GM23338 (cell line): ENCODE measurements at regions not wholly inside any gene's neighbourhood (a gene's known extent, or its start where the extent isn't known, plus 50 kb on each side); places are given as distances from the start of the nearest gene placed in this dataset.

ENCODE experiments used
- ATAC-seq: fragments of 200-7000 bp; cut with Tn5 transposase; 3 replicates; pipeline ENCODE4 v1.9.1; 2020
- DNase-seq: peaks from one replicate; pipeline ENCODE4 v3.0.0-alpha.2; 2015; ENCODE audit warnings: low spot score
- H2AFZ ChIP-seq: fragments of 200-600 bp; sonication (generic); 2 replicates; pipeline ENCODE4 v1.8.0; 2016; ENCODE audit warnings: antibody characterized with exemption, mild to moderate bottlenecking, moderate library complexity
- H3F3A ChIP-seq: fragments of 200-600 bp; sonication (generic); replicated peaks from 2 replicates; pipeline ENCODE4 v1.8.0; 2017; ENCODE audit warnings: antibody characterized with exemption, mixed run types, low read depth
- H3K27ac ChIP-seq: fragments of 200-600 bp; sonication (generic); 2 replicates; pipeline ENCODE4 v1.6.1; 2016; ENCODE audit warnings: low read depth
- H3K27me3 ChIP-seq: fragments of 200-600 bp; sonication (generic); 2 replicates; pipeline ENCODE4 v1.8.0; 2016; ENCODE audit warnings: mild to moderate bottlenecking, mixed run types, moderate library complexity; ENCODE audit not compliant: insufficient read depth
- H3K36me3 ChIP-seq: fragments of 200-600 bp; sonication (generic); 2 replicates; pipeline ENCODE4 v1.8.0; 2016; ENCODE audit warnings: mild to moderate bottlenecking; ENCODE audit not compliant: insufficient read depth
- H3K4me1 ChIP-seq: fragments of 200-600 bp; sonication (generic); 2 replicates; pipeline ENCODE4 v1.8.0; 2016; ENCODE audit warnings: mild to moderate bottlenecking, moderate library complexity; ENCODE audit not compliant: insufficient read depth
- H3K4me2 ChIP-seq: fragments of 200-600 bp; sonication (generic); 2 replicates; pipeline ENCODE4 v1.7.1; 2017; ENCODE audit warnings: mixed run types
- H3K4me3 ChIP-seq: fragments of 200-600 bp; sonication (generic); 2 replicates; pipeline ENCODE4 v1.6.1; 2016; ENCODE audit warnings: mixed run types
- H3K79me2 ChIP-seq: fragments of 200-600 bp; sonication (generic); replicated peaks from 2 replicates; pipeline ENCODE4 v1.8.0; 2017; ENCODE audit warnings: mild to moderate bottlenecking; ENCODE audit not compliant: insufficient read depth
- H3K9me2 ChIP-seq: fragments of 200-600 bp; sonication (generic); 2 replicates; pipeline ENCODE4 v1.8.0; 2017; ENCODE audit not compliant: insufficient read depth
- H4K20me1 ChIP-seq: fragments of 200-600 bp; sonication (generic); replicated peaks from 2 replicates; pipeline ENCODE4 v1.8.0; 2017; ENCODE audit warnings: mild to moderate bottlenecking; ENCODE audit not compliant: insufficient read depth
- H3K27ac Mint-ChIP-seq: 2 replicates; pipeline ENCODE4 v1.8.0; 2020; ENCODE audit warnings: inconsistent platforms, mild to moderate bottlenecking, moderate library complexity, mixed read lengths
- H3K27me3 Mint-ChIP-seq: 3 replicates; pipeline ENCODE4 v1.8.0; 2022; ENCODE audit warnings: low read depth, mild to moderate bottlenecking, moderate library complexity, mixed read lengths, inconsistent platforms; ENCODE audit not compliant: insufficient read depth, poor library complexity
- H3K36me3 Mint-ChIP-seq: 3 replicates; pipeline ENCODE4 v1.8.0; 2021; ENCODE audit warnings: low read depth, mild to moderate bottlenecking, inconsistent platforms, moderate library complexity, mixed read lengths
- H3K4me1 Mint-ChIP-seq: 3 replicates; pipeline ENCODE4 v1.8.0; 2020; ENCODE audit warnings: mild to moderate bottlenecking, inconsistent platforms, mixed read lengths
- H3K4me3 Mint-ChIP-seq: 3 replicates; pipeline ENCODE4 v1.8.0; 2021; ENCODE audit warnings: moderate library complexity, mild to moderate bottlenecking, inconsistent platforms, mixed read lengths
- H3K9me3 Mint-ChIP-seq: 3 replicates; pipeline ENCODE4 v1.8.0; 2020; ENCODE audit warnings: moderate library complexity, mild to moderate bottlenecking, inconsistent platforms, mixed read lengths
- NANOG ChIP-seq: IDR thresholded peaks from 2 replicates; pipeline ENCODE4 v1.6.1; 2016; ENCODE audit warnings: antibody characterized with exemption, borderline replicate concordance
- POLR2AphosphoS5 ChIP-seq: IDR thresholded peaks from 2 replicates; pipeline ENCODE4 v1.6.1; 2016; ENCODE audit warnings: antibody characterized with exemption, low read depth
- STAT1 ChIP-seq: IDR thresholded peaks from one replicate; pipeline ENCODE4 v1.6.1; 2016; ENCODE audit warnings: antibody characterized with exemption; ENCODE audit not compliant: unreplicated experiment
- ZNF114 ChIP-seq: fragments of 250-450 bp; sonication (Bioruptor Pico); IDR thresholded peaks from 2 replicates; pipeline ENCODE4 v1.5.0; 2020; ENCODE audit warnings: mild to moderate bottlenecking, moderate library complexity
- TF ChIP-seq, protein P1 (sequence below): IDR thresholded peaks from 2 replicates; pipeline ENCODE4 v1.6.1; 2016; ENCODE audit warnings: antibody characterized with exemption
- TF ChIP-seq, protein P2 (sequence below): fragments of 250-450 bp; sonication (Bioruptor Pico); IDR thresholded peaks from 2 replicates; pipeline ENCODE4 v1.5.0; 2020; ENCODE audit warnings: mild to moderate bottlenecking, moderate library complexity
- TF ChIP-seq, protein P3 (sequence below), 2 experiments: fragments of 200-600 bp in 1 of 2; sonication (generic) in 1 of 2; conservative IDR thresholded peaks; 2 replicates each; pipeline versions ENCODE4 v1.5.1 to v1.6.1; 2016 to 2017; ENCODE audit warnings: antibody characterized with exemption in 2 of 2, low read depth in 2 of 2, mild to moderate bottlenecking in 2 of 2, moderate library complexity in 1 of 2

DNA sequence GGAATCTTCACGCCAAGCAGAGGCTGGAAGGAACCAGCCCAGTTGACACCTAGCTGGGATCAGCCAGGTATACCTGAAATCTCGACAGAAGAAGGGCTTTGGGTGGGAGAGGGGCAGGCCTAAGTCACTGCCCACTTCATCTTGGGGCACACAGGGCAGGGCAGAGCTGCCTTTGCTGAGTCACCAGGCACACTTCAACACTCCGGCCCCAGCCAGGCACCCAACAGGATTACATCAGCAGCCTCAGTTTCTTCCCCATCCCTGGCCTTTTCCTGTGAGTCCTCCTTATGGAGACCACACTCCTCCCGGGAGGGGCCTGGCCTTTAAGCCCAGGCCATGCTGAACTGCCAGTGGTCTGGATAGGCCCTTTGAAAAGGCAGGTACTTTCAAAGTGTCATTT is 201.7 kb upstream of the HS6ST1 start (continued):
- no peak for TF ChIP-seq STAT1

DNA sequence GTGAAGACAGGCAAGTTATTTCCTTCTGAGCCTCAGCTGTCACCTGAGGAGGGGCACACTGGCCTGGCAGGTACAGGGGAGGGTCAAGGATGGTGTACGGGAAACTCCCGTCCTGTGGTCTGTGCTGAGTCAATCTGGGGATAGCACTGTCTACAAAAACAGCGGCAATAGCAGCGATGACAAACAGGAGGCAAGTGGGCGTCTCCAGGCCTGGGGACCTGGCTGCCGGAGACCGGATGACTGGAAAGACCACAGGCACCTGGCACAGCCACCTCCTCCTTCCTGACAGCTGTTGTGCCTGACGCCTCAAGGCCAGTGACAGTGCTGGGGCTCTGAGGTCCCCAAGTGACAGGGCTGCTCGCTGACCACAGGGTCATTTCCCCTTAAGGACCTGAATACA is 202.1 kb upstream of the HS6ST1 start:
- no peak overlapping the region for H2AFZ ChIP-seq
- Mint-ChIP-seq H3K27me3 (peaks cover 10% of the 10 kb centered on the region), H3K27ac (no peak overlapping the region), H3K4me1 (peaks cover 12% of the 10 kb centered on the region), H3K4me3 (no peak overlapping the region), H3K9me3 (peaks cover 3% of the 10 kb centered on the region; the same call in 2 of the 3 replicates), H3K36me3 (no peaks in the 10 kb centered on the region)
- no peak overlapping the region for H3K4me3 ChIP-seq
- H3K27me3 ChIP-seq = no peaks in the 10 kb centered on the region
- no peaks in the 10 kb centered on the region for H3F3A ChIP-seq
- DNase-seq (no peak), ATAC-seq (no peak)
- H3K79me2 ChIP-seq = no peaks in the 10 kb centered on the region
- H3K27ac ChIP-seq = no peak overlapping the region
- no peak overlapping the region for H3K4me2 ChIP-seq
- TF ChIP-seq, protein P1, sequence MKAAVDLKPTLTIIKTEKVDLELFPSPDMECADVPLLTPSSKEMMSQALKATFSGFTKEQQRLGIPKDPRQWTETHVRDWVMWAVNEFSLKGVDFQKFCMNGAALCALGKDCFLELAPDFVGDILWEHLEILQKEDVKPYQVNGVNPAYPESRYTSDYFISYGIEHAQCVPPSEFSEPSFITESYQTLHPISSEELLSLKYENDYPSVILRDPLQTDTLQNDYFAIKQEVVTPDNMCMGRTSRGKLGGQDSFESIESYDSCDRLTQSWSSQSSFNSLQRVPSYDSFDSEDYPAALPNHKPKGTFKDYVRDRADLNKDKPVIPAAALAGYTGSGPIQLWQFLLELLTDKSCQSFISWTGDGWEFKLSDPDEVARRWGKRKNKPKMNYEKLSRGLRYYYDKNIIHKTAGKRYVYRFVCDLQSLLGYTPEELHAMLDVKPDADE = no peak
- TF ChIP-seq, protein P2, sequence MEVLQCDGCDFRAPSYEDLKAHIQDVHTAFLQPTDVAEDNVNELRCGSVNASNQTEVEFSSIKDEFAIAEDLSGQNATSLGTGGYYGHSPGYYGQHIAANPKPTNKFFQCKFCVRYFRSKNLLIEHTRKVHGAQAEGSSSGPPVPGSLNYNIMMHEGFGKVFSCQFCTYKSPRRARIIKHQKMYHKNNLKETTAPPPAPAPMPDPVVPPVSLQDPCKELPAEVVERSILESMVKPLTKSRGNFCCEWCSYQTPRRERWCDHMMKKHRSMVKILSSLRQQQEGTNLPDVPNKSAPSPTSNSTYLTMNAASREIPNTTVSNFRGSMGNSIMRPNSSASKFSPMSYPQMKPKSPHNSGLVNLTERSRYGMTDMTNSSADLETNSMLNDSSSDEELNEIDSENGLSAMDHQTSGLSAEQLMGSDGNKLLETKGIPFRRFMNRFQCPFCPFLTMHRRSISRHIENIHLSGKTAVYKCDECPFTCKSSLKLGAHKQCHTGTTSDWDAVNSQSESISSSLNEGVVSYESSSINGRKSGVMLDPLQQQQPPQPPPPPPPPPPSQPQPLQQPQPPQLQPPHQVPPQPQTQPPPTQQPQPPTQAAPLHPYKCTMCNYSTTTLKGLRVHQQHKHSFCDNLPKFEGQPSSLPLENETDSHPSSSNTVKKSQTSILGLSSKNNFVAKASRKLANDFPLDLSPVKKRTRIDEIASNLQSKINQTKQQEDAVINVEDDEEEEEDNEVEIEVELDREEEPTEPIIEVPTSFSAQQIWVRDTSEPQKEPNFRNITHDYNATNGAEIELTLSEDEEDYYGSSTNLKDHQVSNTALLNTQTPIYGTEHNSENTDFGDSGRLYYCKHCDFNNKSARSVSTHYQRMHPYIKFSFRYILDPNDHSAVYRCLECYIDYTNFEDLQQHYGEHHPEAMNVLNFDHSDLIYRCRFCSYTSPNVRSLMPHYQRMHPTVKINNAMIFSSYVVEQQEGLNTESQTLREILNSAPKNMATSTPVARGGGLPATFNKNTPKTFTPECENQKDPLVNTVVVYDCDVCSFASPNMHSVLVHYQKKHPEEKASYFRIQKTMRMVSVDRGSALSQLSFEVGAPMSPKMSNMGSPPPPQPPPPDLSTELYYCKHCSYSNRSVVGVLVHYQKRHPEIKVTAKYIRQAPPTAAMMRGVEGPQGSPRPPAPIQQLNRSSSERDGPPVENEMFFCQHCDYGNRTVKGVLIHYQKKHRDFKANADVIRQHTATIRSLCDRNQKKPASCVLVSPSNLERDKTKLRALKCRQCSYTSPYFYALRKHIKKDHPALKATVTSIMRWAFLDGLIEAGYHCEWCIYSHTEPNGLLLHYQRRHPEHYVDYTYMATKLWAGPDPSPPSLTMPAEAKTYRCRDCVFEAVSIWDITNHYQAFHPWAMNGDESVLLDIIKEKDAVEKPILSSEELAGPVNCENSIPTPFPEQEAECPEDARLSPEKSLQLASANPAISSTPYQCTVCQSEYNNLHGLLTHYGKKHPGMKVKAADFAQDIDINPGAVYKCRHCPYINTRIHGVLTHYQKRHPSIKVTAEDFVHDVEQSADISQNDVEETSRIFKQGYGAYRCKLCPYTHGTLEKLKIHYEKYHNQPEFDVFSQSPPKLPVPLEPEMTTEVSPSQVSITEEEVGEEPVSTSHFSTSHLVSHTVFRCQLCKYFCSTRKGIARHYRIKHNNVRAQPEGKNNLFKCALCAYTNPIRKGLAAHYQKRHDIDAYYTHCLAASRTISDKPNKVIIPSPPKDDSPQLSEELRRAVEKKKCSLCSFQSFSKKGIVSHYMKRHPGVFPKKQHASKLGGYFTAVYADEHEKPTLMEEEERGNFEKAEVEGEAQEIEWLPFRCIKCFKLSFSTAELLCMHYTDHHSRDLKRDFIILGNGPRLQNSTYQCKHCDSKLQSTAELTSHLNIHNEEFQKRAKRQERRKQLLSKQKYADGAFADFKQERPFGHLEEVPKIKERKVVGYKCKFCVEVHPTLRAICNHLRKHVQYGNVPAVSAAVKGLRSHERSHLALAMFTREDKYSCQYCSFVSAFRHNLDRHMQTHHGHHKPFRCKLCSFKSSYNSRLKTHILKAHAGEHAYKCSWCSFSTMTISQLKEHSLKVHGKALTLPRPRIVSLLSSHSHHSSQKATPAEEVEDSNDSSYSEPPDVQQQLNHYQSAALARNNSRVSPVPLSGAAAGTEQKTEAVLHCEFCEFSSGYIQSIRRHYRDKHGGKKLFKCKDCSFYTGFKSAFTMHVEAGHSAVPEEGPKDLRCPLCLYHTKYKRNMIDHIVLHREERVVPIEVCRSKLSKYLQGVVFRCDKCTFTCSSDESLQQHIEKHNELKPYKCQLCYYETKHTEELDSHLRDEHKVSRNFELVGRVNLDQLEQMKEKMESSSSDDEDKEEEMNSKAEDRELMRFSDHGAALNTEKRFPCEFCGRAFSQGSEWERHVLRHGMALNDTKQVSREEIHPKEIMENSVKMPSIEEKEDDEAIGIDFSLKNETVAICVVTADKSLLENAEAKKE = no peak
- TF ChIP-seq STAT1 (no peak), NANOG (no peak), ZNF114 (no peak), POLR2AphosphoS5 (no peak)
- TF ChIP-seq, protein P3, sequence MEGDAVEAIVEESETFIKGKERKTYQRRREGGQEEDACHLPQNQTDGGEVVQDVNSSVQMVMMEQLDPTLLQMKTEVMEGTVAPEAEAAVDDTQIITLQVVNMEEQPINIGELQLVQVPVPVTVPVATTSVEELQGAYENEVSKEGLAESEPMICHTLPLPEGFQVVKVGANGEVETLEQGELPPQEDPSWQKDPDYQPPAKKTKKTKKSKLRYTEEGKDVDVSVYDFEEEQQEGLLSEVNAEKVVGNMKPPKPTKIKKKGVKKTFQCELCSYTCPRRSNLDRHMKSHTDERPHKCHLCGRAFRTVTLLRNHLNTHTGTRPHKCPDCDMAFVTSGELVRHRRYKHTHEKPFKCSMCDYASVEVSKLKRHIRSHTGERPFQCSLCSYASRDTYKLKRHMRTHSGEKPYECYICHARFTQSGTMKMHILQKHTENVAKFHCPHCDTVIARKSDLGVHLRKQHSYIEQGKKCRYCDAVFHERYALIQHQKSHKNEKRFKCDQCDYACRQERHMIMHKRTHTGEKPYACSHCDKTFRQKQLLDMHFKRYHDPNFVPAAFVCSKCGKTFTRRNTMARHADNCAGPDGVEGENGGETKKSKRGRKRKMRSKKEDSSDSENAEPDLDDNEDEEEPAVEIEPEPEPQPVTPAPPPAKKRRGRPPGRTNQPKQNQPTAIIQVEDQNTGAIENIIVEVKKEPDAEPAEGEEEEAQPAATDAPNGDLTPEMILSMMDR (conservative IDR thresholded peaks at IDR 0.05; ENCODE audit: low read depth in 2 of 2) = no peak
- H3K4me1 ChIP-seq = peaks cover 8% of the 10 kb centered on the region; the same call in 1 of the 2 replicates
- H3K36me3 ChIP-seq = no peaks in the 10 kb centered on the region
- no peaks in the 10 kb centered on the region for H4K20me1 ChIP-seq
- H3K9me2 ChIP-seq = no peaks in the 10 kb centered on the region
